ENCODE measurements at regions not wholly inside any gene's neighbourhood (a gene's known extent, or its start where the extent isn't known, plus 50 kb on each side); places are given as distances from the start of the nearest gene placed in this dataset.

GRCh38 chr9:104286799-104287198, 192.7 kb downstream of the SMC2 start:
- Histone ChIP-seq H3K9me3 (no peaks in the 10 kb centered on the region), H3K27me3 (replicated peaks; ENCODE audit: insufficient read depth) (no peaks in the 10 kb centered on the region), H3K36me3 (no peaks in the 10 kb centered on the region), H3K4me1 (ENCODE audit: control insufficient read depth in 1 of 2, low read depth in 2 of 2) (no peaks in the 10 kb centered on the region), H3K4me3 (no peak overlapping the region), H3K27ac (no peak overlapping the region)
- ATAC-seq (ENCODE audit: insufficient number of reproducible peaks, low FRiP score, low read depth) = no peak
- TF ChIP-seq, protein P1, sequence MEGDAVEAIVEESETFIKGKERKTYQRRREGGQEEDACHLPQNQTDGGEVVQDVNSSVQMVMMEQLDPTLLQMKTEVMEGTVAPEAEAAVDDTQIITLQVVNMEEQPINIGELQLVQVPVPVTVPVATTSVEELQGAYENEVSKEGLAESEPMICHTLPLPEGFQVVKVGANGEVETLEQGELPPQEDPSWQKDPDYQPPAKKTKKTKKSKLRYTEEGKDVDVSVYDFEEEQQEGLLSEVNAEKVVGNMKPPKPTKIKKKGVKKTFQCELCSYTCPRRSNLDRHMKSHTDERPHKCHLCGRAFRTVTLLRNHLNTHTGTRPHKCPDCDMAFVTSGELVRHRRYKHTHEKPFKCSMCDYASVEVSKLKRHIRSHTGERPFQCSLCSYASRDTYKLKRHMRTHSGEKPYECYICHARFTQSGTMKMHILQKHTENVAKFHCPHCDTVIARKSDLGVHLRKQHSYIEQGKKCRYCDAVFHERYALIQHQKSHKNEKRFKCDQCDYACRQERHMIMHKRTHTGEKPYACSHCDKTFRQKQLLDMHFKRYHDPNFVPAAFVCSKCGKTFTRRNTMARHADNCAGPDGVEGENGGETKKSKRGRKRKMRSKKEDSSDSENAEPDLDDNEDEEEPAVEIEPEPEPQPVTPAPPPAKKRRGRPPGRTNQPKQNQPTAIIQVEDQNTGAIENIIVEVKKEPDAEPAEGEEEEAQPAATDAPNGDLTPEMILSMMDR (IDR thresholded peaks at IDR 0.05) = no peak
- DNase-seq (ENCODE audit: low spot score) = no peak

- DNase-seq (ENCODE audit: low spot score) (no peak), ATAC-seq (ENCODE audit: insufficient number of reproducible peaks, low FRiP score, low read depth) (no peak)
- TF ChIP-seq, protein P1 (IDR thresholded peaks at IDR 0.05) = no peak
- Histone ChIP-seq H3K36me3 (no peaks in the 10 kb centered on the region), H3K9me3 (no peaks in the 10 kb centered on the region), H3K27me3 (replicated peaks; ENCODE audit: insufficient read depth) (no peaks in the 10 kb centered on the region), H3K4me1 (ENCODE audit: control insufficient read depth in 1 of 2, low read depth in 2 of 2) (no peaks in the 10 kb centered on the region), H3K27ac (no peak overlapping the region), H3K4me3 (no peak overlapping the region)
These were observed 193.3 kb downstream of the SMC2 start for GRCh38 chr9:104287253-104287878.

GRCh38 chr9:104293877-104294276, 199.8 kb downstream of the SMC2 start:
- Histone ChIP-seq H3K27me3 (replicated peaks; ENCODE audit: insufficient read depth) (no peaks in the 10 kb centered on the region), H3K27ac (no peak overlapping the region), H3K4me1 (ENCODE audit: control insufficient read depth in 1 of 2, low read depth in 2 of 2) (peaks cover 3 to 8% of the 10 kb centered on the region in 2 donors), H3K9me3 (no peaks in the 10 kb centered on the region), H3K36me3 (no peaks in the 10 kb centered on the region), H3K4me3 (no peak overlapping the region)
- TF ChIP-seq, protein P1 (IDR thresholded peaks at IDR 0.05) = no peak
- ATAC-seq (ENCODE audit: insufficient number of reproducible peaks, low FRiP score, low read depth) = no peak
- no peak for DNase-seq (ENCODE audit: low spot score)

DNA sequence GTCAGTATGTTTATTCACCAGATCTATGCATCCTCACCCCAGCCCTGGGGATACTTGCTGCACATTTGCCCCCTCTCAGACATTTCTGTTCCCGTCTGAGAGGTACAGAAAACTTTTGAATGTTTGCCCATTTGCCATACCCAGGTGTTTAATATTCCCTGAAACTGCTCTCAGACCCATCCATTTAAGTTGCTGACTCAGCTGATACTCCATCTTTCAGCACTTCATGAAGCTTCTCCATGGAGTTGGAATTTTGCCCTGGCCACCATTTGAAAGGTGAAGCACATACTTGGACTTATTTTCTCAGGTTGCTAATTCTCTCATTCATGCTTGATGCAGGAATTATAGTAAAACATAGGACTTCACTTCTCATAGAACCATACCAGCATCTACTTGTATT, 203.9 kb upstream of the OR13F1 start:
- no peak for ATAC-seq (ENCODE audit: insufficient number of reproducible peaks, low FRiP score, low read depth)
- Histone ChIP-seq H3K36me3 (no peaks in the 10 kb centered on the region), H3K4me3 (no peak overlapping the region), H3K27ac (no peak overlapping the region), H3K27me3 (replicated peaks; ENCODE audit: insufficient read depth) (no peaks in the 10 kb centered on the region), H3K9me3 (no peaks in the 10 kb centered on the region), H3K4me1 (ENCODE audit: control insufficient read depth in 1 of 2, low read depth in 2 of 2) (no peaks in the 10 kb centered on the region)
- TF ChIP-seq, protein P1 (IDR thresholded peaks at IDR 0.05) = no peak
- DNase-seq (ENCODE audit: low spot score) = no peak

- Histone ChIP-seq H3K4me1 (ENCODE audit: control insufficient read depth in 1 of 2, low read depth in 2 of 2) (no peaks in the 10 kb centered on the region), H3K4me3 (no peak overlapping the region), H3K27me3 (replicated peaks; ENCODE audit: insufficient read depth) (no peaks in the 10 kb centered on the region), H3K27ac (no peak overlapping the region), H3K9me3 (no peaks in the 10 kb centered on the region), H3K36me3 (no peaks in the 10 kb centered on the region)
- TF ChIP-seq, protein P1 (IDR thresholded peaks at IDR 0.05) = no peak
- ATAC-seq (ENCODE audit: insufficient number of reproducible peaks, low FRiP score, low read depth) (no peak), DNase-seq (ENCODE audit: low spot score) (no peak)
These were observed 202.3 kb upstream of the OR13F1 start for GRCh38 chr9:104301755-104302154.
